Neural progenitor cell (in vitro differentiated cells): ENCODE measurements at regions not wholly inside any gene's neighbourhood (a gene's known extent, or its start where the extent isn't known, plus 50 kb on each side); places are given as distances from the start of the nearest gene placed in this dataset.

Source experiments
- EZH2 ChIP-seq: fragments of 200-600 bp; sonication (generic); IDR thresholded peaks from 2 replicates; pipeline ENCODE4 v1.6.1; 2017; ENCODE audit warnings: antibody characterized with exemption, mild to moderate bottlenecking, moderate library complexity
- EZH2phosphoT487 ChIP-seq: fragments of 200-600 bp; sonication (generic); IDR thresholded peaks from 2 replicates; pipeline ENCODE4 v1.6.1; 2017; ENCODE audit warnings: antibody characterized with exemption
- TF ChIP-seq, protein P1 (sequence below): fragments of 200-600 bp; sonication (generic); IDR thresholded peaks from 2 replicates; pipeline ENCODE4 v1.5.1; 2017; ENCODE audit warnings: antibody characterized with exemption, mild to moderate bottlenecking

DNA sequence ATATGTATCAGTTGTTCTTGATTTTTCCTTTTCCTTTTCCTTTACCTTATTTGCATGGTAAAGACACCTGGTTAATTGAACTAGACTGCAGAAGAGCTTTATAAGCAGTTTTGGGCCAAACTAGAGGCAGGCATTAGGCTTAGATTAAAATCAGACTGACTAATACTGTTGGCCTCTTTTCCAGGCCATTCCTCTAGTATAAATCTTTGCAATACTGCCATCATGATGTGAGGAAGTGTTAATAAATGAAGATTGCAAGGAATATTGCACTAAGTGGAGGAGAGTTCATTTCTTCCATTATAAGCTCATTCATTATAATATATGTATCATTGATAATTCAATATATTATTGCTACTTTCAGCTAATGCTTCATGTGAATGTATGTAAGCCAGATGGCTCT lies 163.8 kb downstream of the MMUT start:
- TF ChIP-seq, protein P1, sequence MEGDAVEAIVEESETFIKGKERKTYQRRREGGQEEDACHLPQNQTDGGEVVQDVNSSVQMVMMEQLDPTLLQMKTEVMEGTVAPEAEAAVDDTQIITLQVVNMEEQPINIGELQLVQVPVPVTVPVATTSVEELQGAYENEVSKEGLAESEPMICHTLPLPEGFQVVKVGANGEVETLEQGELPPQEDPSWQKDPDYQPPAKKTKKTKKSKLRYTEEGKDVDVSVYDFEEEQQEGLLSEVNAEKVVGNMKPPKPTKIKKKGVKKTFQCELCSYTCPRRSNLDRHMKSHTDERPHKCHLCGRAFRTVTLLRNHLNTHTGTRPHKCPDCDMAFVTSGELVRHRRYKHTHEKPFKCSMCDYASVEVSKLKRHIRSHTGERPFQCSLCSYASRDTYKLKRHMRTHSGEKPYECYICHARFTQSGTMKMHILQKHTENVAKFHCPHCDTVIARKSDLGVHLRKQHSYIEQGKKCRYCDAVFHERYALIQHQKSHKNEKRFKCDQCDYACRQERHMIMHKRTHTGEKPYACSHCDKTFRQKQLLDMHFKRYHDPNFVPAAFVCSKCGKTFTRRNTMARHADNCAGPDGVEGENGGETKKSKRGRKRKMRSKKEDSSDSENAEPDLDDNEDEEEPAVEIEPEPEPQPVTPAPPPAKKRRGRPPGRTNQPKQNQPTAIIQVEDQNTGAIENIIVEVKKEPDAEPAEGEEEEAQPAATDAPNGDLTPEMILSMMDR, result no peak
- TF ChIP-seq EZH2, result no peak
- no peak for TF ChIP-seq EZH2phosphoT487
